GM10248 (cell line): ENCODE measurements at regions not wholly inside any gene's neighbourhood (a gene's known extent, or its start where the extent isn't known, plus 50 kb on each side); places are given as distances from the start of the nearest gene placed in this dataset.

Experiments used
- CTCF ChIA-PET: fragments of 300-600 bp; sonication (Branson Sonifier 250); formaldehyde crosslinking; extraction: SDS; loops from one replicate; lab custom pipeline; 2021; ENCODE audit warnings: antibody characterized with exemption; lab: Yijun Ruan, JAX
- POLR2A ChIA-PET: fragments of 350-650 bp; sonication (Branson Sonifier 250); formaldehyde crosslinking; extraction: SDS; loops from one replicate; lab custom pipeline; 2020; ENCODE audit warnings: antibody characterized with exemption; lab: Yijun Ruan, JAX
- DNase-seq: peaks from one replicate; pipeline ENCODE4 v3.0.0; 2012; ENCODE audit errors: extremely low spot score
- CTCF ChIP-seq: IDR thresholded peaks from 2 replicates; pipeline ENCODE4 v1.5.1; 2012; ENCODE audit warnings: mild to moderate bottlenecking, low read depth; ENCODE audit errors: extremely low read depth, missing control alignments, control extremely low read depth

DNA sequence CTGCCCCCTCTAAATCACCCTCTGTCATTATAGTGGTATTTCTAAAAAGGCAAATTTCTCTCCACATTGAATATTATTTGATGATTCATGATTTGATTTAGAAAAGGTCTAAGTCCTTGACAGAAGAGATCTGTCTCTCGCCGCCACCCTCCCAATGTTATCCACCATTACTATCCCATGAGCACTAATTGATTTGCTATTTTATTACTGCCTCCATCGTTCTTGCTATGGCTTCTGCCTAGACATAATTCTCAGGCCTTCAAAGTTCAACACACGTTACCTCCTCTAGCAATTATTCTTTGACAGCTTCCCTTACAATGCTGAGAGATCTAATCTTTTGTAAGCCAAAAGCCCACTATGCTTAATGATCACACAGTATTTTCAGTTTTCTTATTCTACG lies 507.0 kb upstream of the CHAC2 start:
- ChIA-PET CTCF (no interaction called here), POLR2A (no interaction called here)
- no peak for TF ChIP-seq CTCF
- DNase-seq = no peak

DNA sequence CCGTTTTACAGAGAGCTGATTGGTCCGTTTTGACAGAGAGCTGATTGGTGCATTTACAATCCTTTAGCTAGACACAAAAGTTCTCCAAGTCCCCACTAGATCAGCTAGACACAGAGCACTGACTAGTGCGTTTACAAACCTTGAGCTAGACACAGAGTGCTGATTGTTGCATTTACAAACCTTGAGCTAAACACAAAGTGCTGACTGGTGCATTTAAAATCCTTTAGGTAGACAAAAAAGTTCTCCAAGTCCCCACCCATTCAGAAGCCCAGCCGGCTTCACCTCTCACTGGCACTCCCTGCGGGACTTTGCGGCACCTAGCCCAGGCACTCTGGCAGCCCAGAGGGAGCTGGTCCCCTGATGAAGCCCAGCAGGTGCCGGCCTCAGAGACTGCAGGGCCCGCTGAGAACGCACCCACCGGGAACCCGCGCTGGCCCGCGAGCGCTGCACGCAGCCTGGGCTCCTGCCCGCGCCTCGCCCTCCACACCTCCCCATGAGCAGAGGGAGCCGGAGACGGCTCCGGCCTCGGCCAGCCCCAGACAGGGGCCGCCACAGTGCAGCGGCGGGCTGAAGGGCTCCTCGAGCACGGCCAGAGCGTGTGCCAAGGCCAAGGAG lies 508.1 kb upstream of the CHAC2 start:
- TF ChIP-seq CTCF = no peak
- no peak for DNase-seq
- CTCF ChIA-PET = interaction anchor here (1.0 kb wide), 1 partner anchor 104 kb away, joined by 3 read pairs; no protein-coding TSS in a partner anchor
- POLR2A ChIA-PET = no interaction called here

- no peak for DNase-seq
- CTCF ChIA-PET = no interaction called here
- no peak for TF ChIP-seq CTCF
- POLR2A ChIA-PET = no interaction called here
These were observed 510.3 kb upstream of the CHAC2 start for GRCh38 chr2:53257287-53257686.

- no peak for TF ChIP-seq CTCF
- POLR2A ChIA-PET = no interaction called here
- CTCF ChIA-PET = no interaction called here
- DNase-seq = no peak
These were observed 514.4 kb upstream of the CHAC2 start for GRCh38 chr2:53253244-53253643.

DNA sequence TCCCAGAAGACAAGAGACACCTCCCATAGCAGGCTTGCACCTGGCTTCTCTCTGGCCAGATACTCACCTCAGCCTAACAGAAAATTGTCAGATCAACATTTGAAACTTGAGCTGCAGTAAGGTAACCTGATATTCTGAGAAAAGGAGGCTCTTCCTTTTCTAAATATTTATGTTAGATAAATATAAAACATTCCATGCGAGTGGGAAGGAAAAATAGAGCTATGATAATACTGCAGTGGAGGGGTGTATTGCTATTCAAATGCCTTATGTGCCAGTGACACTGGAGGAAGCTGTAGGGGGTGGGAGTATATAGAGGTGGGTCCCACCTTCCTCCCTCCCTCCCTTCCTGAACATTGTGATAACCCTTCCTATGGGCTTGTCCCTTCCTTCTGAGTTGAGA lies 515.5 kb upstream of the CHAC2 start:
- ChIA-PET POLR2A (no interaction called here), CTCF (interaction anchor here (1.1 to 1.4 kb wide), 3 partner anchors 14 to 31 kb away, joined by 3 to 5 read pairs (median 4); no protein-coding TSS in a partner anchor)
- no peak for DNase-seq
- TF ChIP-seq CTCF = no peak

GRCh38 chr2:53247956-53248735 lies 519.5 kb upstream of the CHAC2 start:
- no peak for TF ChIP-seq CTCF
- CTCF ChIA-PET = no interaction called here
- no peak for DNase-seq
- POLR2A ChIA-PET = no interaction called here
